Adrenal gland (tissue), 5 donors: ENCODE measurements at regions not wholly inside any gene's neighbourhood (a gene's known extent, or its start where the extent isn't known, plus 50 kb on each side); places are given as distances from the start of the nearest gene placed in this dataset.

Experiments used
- POLR2A ChIP-seq, 2 donors: fragments of 450-650 bp; IDR thresholded peaks; one replicate each; pipeline ENCODE4 v1.6.1; 2017; ENCODE audit warnings: antibody characterized with exemption in 2 of 2, mild to moderate bottlenecking in 2 of 2, moderate library complexity in 1 of 2
- TF ChIP-seq, protein P1 (sequence below), 6 experiments: fragments of 450-650 bp in 4 of 6; fragments of 200-600 bp in 2 of 6; sonication (generic) in 1 of 6; IDR thresholded peaks; 1 replicate in 5 of 6; 2 replicates in 1 of 6; pipeline versions ENCODE4 v1.5.1 to v1.8.0; 2016 to 2021; ENCODE audit warnings: antibody characterized with exemption in 6 of 6, mild to moderate bottlenecking in 2 of 6, moderate library complexity in 1 of 6
- donor health status: DM: no; HTN: no; CAD: no.

DNA sequence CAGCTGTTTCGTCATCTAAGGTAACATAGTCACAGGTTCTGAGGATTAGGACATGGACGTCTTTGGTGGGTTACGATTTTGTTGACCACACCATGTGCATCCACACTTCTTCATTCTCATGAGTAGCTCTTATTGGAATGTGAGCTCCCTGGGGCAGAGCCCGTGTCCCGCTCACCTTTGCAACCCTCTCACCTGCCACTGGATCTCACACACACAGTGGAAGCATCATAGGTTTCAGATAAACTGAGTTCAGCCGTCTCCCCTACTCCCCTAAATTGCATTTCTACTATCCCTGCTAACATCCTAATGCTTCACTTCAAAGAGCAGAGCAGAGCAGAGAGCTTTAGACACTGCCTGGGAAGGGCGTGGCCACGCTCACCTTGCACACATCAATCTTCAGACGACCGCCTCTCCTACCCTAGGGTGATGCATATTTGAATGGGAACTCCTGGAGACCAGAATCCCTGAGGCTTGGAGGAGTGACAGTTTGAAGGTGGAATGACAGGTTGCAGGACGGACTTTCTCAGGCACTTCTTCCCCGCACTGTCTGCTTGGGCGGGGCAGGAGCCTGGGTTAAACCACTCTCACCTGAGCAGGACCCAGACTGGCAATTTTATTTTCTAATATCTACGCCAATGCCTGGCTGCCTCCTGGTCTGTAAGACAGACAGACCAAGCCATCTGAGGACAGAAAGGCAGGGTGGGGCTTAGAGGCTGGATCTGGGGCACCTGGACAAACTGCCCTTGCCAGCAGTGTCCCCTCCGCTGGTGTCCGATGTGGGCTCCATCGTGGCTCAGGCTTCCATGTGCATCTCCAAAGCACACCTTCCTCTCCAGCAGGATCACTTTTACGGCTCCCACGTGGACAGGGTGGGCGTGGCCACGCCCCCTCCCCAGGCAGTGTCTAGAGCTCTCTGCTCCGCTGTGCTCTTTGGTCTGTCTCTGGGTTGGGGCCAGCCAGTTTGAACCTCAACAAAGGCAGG is 229.5 kb upstream of the COPS8 start:
- TF ChIP-seq, protein P1, sequence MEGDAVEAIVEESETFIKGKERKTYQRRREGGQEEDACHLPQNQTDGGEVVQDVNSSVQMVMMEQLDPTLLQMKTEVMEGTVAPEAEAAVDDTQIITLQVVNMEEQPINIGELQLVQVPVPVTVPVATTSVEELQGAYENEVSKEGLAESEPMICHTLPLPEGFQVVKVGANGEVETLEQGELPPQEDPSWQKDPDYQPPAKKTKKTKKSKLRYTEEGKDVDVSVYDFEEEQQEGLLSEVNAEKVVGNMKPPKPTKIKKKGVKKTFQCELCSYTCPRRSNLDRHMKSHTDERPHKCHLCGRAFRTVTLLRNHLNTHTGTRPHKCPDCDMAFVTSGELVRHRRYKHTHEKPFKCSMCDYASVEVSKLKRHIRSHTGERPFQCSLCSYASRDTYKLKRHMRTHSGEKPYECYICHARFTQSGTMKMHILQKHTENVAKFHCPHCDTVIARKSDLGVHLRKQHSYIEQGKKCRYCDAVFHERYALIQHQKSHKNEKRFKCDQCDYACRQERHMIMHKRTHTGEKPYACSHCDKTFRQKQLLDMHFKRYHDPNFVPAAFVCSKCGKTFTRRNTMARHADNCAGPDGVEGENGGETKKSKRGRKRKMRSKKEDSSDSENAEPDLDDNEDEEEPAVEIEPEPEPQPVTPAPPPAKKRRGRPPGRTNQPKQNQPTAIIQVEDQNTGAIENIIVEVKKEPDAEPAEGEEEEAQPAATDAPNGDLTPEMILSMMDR (IDR thresholded peaks at IDR 0.05): no peak
- no peak for TF ChIP-seq POLR2A (IDR thresholded peaks at IDR 0.05)
